ENCODE measurements at regions not wholly inside any gene's neighbourhood (a gene's known extent, or its start where the extent isn't known, plus 50 kb on each side); places are given as distances from the start of the nearest gene placed in this dataset.
"Not testable (repeated sequence)": the region's sequence is repeated elsewhere in the genome, so short reads cannot be mapped to it uniquely, and the experiment has no call there.

GRCh38 chr20:57824909-57825308 lies 115.1 kb upstream of the PMEPA1 start:
- Histone ChIP-seq H3K9ac (ENCODE audit: low read length) (no peak overlapping the region), H3K27ac (ENCODE audit: low read length) (no peak overlapping the region), H3K9me3 (ENCODE audit: control insufficient read depth, low read depth, low read length) (no peaks in the 10 kb centered on the region), H3K4me1 (ENCODE audit: control insufficient read depth, low read depth, low read length) (no peaks in the 10 kb centered on the region), H3K4me3 (ENCODE audit: low read length) (no peak overlapping the region), H3K36me3 (ENCODE audit: control insufficient read depth, low read depth, low read length) (no peaks in the 10 kb centered on the region), H3K27me3 (ENCODE audit: control insufficient read depth, insufficient read depth, low read length) (no peaks in the 10 kb centered on the region)

GRCh38 chr20:57821935-57822334 lies 112.1 kb upstream of the PMEPA1 start:
- Histone ChIP-seq H3K9ac (ENCODE audit: low read length) (no peak overlapping the region), H3K27ac (ENCODE audit: low read length) (no peak overlapping the region), H3K27me3 (ENCODE audit: control insufficient read depth, insufficient read depth, low read length) (no peaks in the 10 kb centered on the region)

GRCh38 chr20:57819691-57820380 lies 110.0 kb upstream of the PMEPA1 start:
- Histone ChIP-seq H3K4me3 (ENCODE audit: low read length) (no peak overlapping the region), H3K4me1 (ENCODE audit: control insufficient read depth, low read depth, low read length) (no peaks in the 10 kb centered on the region), H3K27ac (ENCODE audit: low read length) (no peak overlapping the region), H3K36me3 (ENCODE audit: control insufficient read depth, low read depth, low read length) (no peaks in the 10 kb centered on the region), H3K27me3 (ENCODE audit: control insufficient read depth, insufficient read depth, low read length) (no peaks in the 10 kb centered on the region), H3K9ac (ENCODE audit: low read length) (no peak overlapping the region), H3K9me3 (ENCODE audit: control insufficient read depth, low read depth, low read length) (no peaks in the 10 kb centered on the region)

More at GRCh38 chr20:57821935-57822334, 112.1 kb upstream of the PMEPA1 start:
- H3K4me3 ChIP-seq (ENCODE audit: low read length) = no peak overlapping the region
- no peaks in the 10 kb centered on the region for H3K9me3 ChIP-seq (ENCODE audit: control insufficient read depth, low read depth, low read length)
- H3K4me1 ChIP-seq (ENCODE audit: control insufficient read depth, low read depth, low read length) = no peaks in the 10 kb centered on the region
- no peaks in the 10 kb centered on the region for H3K36me3 ChIP-seq (ENCODE audit: control insufficient read depth, low read depth, low read length)

- H3K4me3 ChIP-seq (ENCODE audit: low read length) = no peak overlapping the region
- H3K27me3 ChIP-seq (ENCODE audit: control insufficient read depth, insufficient read depth, low read length) = no peaks in the 10 kb centered on the region
- no peaks in the 10 kb centered on the region for H3K9me3 ChIP-seq (ENCODE audit: control insufficient read depth, low read depth, low read length)
- H3K36me3 ChIP-seq (ENCODE audit: control insufficient read depth, low read depth, low read length) = no peaks in the 10 kb centered on the region
- no peak overlapping the region for H3K27ac ChIP-seq (ENCODE audit: low read length)
- H3K9ac ChIP-seq (ENCODE audit: low read length) = no peak overlapping the region
- no peaks in the 10 kb centered on the region for H3K4me1 ChIP-seq (ENCODE audit: control insufficient read depth, low read depth, low read length)
Measured at GRCh38 chr20:57819291-57819690, 109.5 kb upstream of the PMEPA1 start.

GRCh38 chr20:57818418-57819181 lies 108.8 kb upstream of the PMEPA1 start:
- H3K27ac ChIP-seq (ENCODE audit: low read length) = no peak overlapping the region
- H3K4me1 ChIP-seq (ENCODE audit: control insufficient read depth, low read depth, low read length) = no peaks in the 10 kb centered on the region
- H3K9ac ChIP-seq (ENCODE audit: low read length) = no peak overlapping the region
- H3K9me3 ChIP-seq (ENCODE audit: control insufficient read depth, low read depth, low read length) = no peaks in the 10 kb centered on the region
- no peaks in the 10 kb centered on the region for H3K27me3 ChIP-seq (ENCODE audit: control insufficient read depth, insufficient read depth, low read length)
- H3K4me3 ChIP-seq (ENCODE audit: low read length) = no peak overlapping the region
- no peaks in the 10 kb centered on the region for H3K36me3 ChIP-seq (ENCODE audit: control insufficient read depth, low read depth, low read length)

- Histone ChIP-seq H3K9ac (ENCODE audit: low read length) (no peak overlapping the region), H3K27me3 (ENCODE audit: control insufficient read depth, insufficient read depth, low read length) (no peaks in the 10 kb centered on the region), H3K27ac (ENCODE audit: low read length) (no peak overlapping the region), H3K9me3 (ENCODE audit: control insufficient read depth, low read depth, low read length) (no peaks in the 10 kb centered on the region), H3K4me1 (ENCODE audit: control insufficient read depth, low read depth, low read length) (peaks cover 12% of the 10 kb centered on the region), H3K36me3 (ENCODE audit: control insufficient read depth, low read depth, low read length) (no peaks in the 10 kb centered on the region), H3K4me3 (ENCODE audit: low read length) (no peak overlapping the region)
Measured at GRCh38 chr20:57815405-57815804, 105.6 kb upstream of the PMEPA1 start.

GRCh38 chr20:57814529-57814928 lies 104.7 kb upstream of the PMEPA1 start:
- Histone ChIP-seq H3K4me1 (ENCODE audit: control insufficient read depth, low read depth, low read length) (peaks cover 12% of the 10 kb centered on the region), H3K9ac (ENCODE audit: low read length) (no peak overlapping the region), H3K27me3 (ENCODE audit: control insufficient read depth, insufficient read depth, low read length) (no peaks in the 10 kb centered on the region), H3K36me3 (ENCODE audit: control insufficient read depth, low read depth, low read length) (no peaks in the 10 kb centered on the region), H3K4me3 (ENCODE audit: low read length) (no peak overlapping the region), H3K9me3 (ENCODE audit: control insufficient read depth, low read depth, low read length) (no peaks in the 10 kb centered on the region), H3K27ac (ENCODE audit: low read length) (no peak overlapping the region)

- no peak overlapping the region for H3K27ac ChIP-seq (ENCODE audit: low read length)
- no peaks in the 10 kb centered on the region for H3K9me3 ChIP-seq (ENCODE audit: control insufficient read depth, low read depth, low read length)
- peaks cover 14% of the 10 kb centered on the region for H3K4me1 ChIP-seq (ENCODE audit: control insufficient read depth, low read depth, low read length)
- no peaks in the 10 kb centered on the region for H3K36me3 ChIP-seq (ENCODE audit: control insufficient read depth, low read depth, low read length)
- no peak overlapping the region for H3K9ac ChIP-seq (ENCODE audit: low read length)
- H3K27me3 ChIP-seq (ENCODE audit: control insufficient read depth, insufficient read depth, low read length) = no peaks in the 10 kb centered on the region
- H3K4me3 ChIP-seq (ENCODE audit: low read length) = no peak overlapping the region
Measured at GRCh38 chr20:57813509-57814269, 103.9 kb upstream of the PMEPA1 start.

- H3K36me3 ChIP-seq (ENCODE audit: control insufficient read depth, low read depth, low read length); H3K27me3 ChIP-seq (ENCODE audit: control insufficient read depth, insufficient read depth, low read length); H3K27ac ChIP-seq (ENCODE audit: low read length); H3K9me3 ChIP-seq (ENCODE audit: control insufficient read depth, low read depth, low read length); H3K4me3 ChIP-seq (ENCODE audit: low read length); H3K9ac ChIP-seq (ENCODE audit: low read length): not testable (repeated sequence)
- H3K4me1 ChIP-seq (ENCODE audit: control insufficient read depth, low read depth, low read length) = peaks cover 15% of the 10 kb centered on the region
Measured at GRCh38 chr20:57812632-57813031, 102.8 kb upstream of the PMEPA1 start.

GRCh38 chr20:57811374-57812020 lies 101.7 kb upstream of the PMEPA1 start:
- Histone ChIP-seq H3K27ac (ENCODE audit: low read length) (no peak overlapping the region), H3K27me3 (ENCODE audit: control insufficient read depth, insufficient read depth, low read length) (no peaks in the 10 kb centered on the region)

More at GRCh38 chr20:57811374-57812020, 101.7 kb upstream of the PMEPA1 start:
- H3K9me3 ChIP-seq (ENCODE audit: control insufficient read depth, low read depth, low read length) = no peaks in the 10 kb centered on the region
- no peak overlapping the region for H3K4me3 ChIP-seq (ENCODE audit: low read length)
- H3K9ac ChIP-seq (ENCODE audit: low read length) = no peak overlapping the region
- H3K4me1 ChIP-seq (ENCODE audit: control insufficient read depth, low read depth, low read length) = peaks cover 15% of the 10 kb centered on the region
- no peaks in the 10 kb centered on the region for H3K36me3 ChIP-seq (ENCODE audit: control insufficient read depth, low read depth, low read length)
